Ascending aorta (tissue), 2 donors: ENCODE measurements at regions not wholly inside any gene's neighbourhood (a gene's known extent, or its start where the extent isn't known, plus 50 kb on each side); places are given as distances from the start of the nearest gene placed in this dataset.

Source experiments
- DNase-seq, 2 donors: peaks; one replicate each; pipeline ENCODE4 v3.0.0-alpha.2; 2019; ENCODE audit warnings: low spot score in 2 of 2
- H3K27ac ChIP-seq, 2 donors: fragments of 200-600 bp; sonication (generic); one replicate each; pipeline ENCODE4 v1.5.1; 2016 to 2017; ENCODE audit warnings: mild to moderate bottlenecking in 1 of 2
- H3K27me3 ChIP-seq: fragments of 200-600 bp; sonication (generic); one replicate; pipeline ENCODE4 v1.5.1; 2017
- H3K36me3 ChIP-seq, 2 donors: fragments of 200-600 bp; sonication (generic); one replicate each; pipeline ENCODE4 v1.5.1; 2016
- H3K4me1 ChIP-seq, 2 donors: fragments of 200-600 bp; sonication (generic); one replicate each; pipeline ENCODE4 v1.5.1; 2016 to 2017; ENCODE audit warnings: mild to moderate bottlenecking in 1 of 2
- H3K4me3 ChIP-seq, 2 donors: fragments of 200-600 bp; sonication (generic); one replicate each; pipeline ENCODE4 v1.5.1; 2016 to 2017; ENCODE audit warnings: mild to moderate bottlenecking in 1 of 2
- H3K9me3 ChIP-seq, 2 donors: fragments of 200-600 bp; sonication (generic); one replicate each; pipeline ENCODE4 v1.5.1; 2016
- intact Hi-C: fragments of 100-400 bp; cut with DNase I; formaldehyde crosslinking; loops from one replicate; pipeline ENCODE4 v1.15.1; 2023
- TF ChIP-seq, protein P1 (sequence below), 3 experiments: fragments of 200-600 bp in 2 of 3; fragments of 450-650 bp in 1 of 3; sonication (generic) in 2 of 3; IDR thresholded peaks; one replicate each; pipeline ENCODE4 v1.5.1; 2016 to 2019; ENCODE audit warnings: antibody characterized with exemption in 3 of 3, mild to moderate bottlenecking in 1 of 3, moderate library complexity in 1 of 3

DNA sequence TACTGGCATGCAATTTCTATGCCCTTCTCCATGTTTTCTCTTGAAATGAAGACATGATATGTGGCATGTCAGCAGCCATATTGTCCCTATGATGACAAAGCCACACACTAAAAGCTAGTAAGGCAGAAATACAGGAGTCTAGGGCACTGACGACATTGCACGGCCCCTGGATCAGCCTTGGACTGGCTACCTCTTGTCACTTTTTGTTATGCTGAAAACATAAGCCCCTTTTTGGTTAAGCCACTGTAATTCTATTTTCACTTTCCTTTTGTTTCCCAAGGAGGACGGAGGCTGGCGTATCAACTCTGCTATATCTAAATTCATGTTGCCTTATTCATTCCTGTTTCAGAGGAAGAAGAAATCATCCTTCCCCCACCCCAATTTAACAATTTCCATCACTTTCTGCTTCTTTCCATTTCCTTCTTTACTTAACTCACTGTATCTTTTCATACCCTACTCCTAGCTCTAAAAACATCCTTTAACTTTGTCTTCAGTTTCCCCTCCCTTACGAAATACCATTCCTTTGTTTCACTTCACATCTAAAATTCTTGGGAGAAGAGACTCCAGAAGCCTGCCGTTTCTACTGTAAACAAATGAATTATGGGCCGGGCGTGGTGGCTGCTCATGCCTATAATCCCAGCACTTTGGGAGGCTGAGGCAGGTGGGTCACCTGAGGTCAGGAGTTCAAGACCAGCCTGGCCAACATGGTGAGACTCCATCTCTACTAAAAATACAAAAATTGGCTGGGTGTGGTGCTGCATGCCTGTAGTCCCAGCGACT is 364.1 kb downstream of the PCNX1 start:
- intact Hi-C loops, result no loop called here
- Histone ChIP-seq H3K4me1 (no peaks in the 10 kb centered on the region), H3K36me3 (no peaks in the 10 kb centered on the region), H3K27ac (no peak overlapping the region), H3K4me3 (no peak overlapping the region), H3K9me3 (no peaks in the 10 kb centered on the region), H3K27me3 (no peaks in the 10 kb centered on the region)
- no peak for DNase-seq
- TF ChIP-seq, protein P1, sequence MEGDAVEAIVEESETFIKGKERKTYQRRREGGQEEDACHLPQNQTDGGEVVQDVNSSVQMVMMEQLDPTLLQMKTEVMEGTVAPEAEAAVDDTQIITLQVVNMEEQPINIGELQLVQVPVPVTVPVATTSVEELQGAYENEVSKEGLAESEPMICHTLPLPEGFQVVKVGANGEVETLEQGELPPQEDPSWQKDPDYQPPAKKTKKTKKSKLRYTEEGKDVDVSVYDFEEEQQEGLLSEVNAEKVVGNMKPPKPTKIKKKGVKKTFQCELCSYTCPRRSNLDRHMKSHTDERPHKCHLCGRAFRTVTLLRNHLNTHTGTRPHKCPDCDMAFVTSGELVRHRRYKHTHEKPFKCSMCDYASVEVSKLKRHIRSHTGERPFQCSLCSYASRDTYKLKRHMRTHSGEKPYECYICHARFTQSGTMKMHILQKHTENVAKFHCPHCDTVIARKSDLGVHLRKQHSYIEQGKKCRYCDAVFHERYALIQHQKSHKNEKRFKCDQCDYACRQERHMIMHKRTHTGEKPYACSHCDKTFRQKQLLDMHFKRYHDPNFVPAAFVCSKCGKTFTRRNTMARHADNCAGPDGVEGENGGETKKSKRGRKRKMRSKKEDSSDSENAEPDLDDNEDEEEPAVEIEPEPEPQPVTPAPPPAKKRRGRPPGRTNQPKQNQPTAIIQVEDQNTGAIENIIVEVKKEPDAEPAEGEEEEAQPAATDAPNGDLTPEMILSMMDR (IDR thresholded peaks at IDR 0.05), result no peak

DNA sequence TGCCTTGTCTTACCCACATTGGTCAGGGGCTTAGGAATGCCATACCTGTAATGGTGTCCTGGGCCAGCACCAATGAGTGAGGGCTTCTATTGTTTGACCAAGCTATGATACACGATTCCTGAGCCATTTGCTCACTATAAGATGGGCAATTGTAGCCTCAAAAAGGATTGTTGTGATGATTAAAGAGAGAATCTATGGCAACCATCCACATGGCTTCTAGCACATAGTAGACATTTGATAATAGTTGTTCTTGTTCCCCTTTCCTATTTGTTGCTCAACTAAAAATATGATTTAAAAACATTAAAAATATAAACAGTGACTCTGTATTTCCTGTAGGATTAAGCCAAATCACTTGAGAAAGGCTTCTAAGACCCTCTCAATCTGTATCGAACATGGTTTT is 366.1 kb downstream of the PCNX1 start:
- no peaks in the 10 kb centered on the region for H3K9me3 ChIP-seq
- no peaks in the 10 kb centered on the region for H3K36me3 ChIP-seq
- H3K4me3 ChIP-seq, result no peak overlapping the region
- H3K27ac ChIP-seq, result no peak overlapping the region
- H3K4me1 ChIP-seq, result no peaks in the 10 kb centered on the region
- no peaks in the 10 kb centered on the region for H3K27me3 ChIP-seq
- intact Hi-C loops, result no loop called here
- TF ChIP-seq, protein P1 (IDR thresholded peaks at IDR 0.05), result no peak
- no peak for DNase-seq

DNA sequence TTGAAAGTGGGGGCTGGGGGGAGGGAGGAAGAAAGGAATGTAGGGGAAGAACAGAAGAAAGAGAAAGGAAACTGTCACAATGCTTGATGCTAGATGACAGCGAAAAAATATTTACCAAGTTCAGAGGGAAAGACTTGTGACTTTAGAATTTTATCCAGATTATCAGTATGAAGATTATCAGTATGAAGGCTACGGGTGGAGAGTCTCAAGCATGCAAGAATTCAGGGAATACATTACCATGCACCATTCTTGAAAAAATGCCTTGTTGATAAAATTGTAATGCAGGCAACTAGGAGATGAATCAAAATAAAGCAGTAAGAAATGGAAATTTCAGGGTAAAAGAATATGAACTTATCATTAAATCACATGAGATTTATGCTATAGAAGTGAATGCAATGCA is 376.8 kb downstream of the PCNX1 start:
- H3K36me3 ChIP-seq, result no peaks in the 10 kb centered on the region
- H3K27me3 ChIP-seq, result no peaks in the 10 kb centered on the region
- peaks cover 0 to 6% of the 10 kb centered on the region in 2 donors for H3K9me3 ChIP-seq
- no peak overlapping the region for H3K27ac ChIP-seq
- TF ChIP-seq, protein P1 (IDR thresholded peaks at IDR 0.05), result no peak
- no peaks in the 10 kb centered on the region for H3K4me1 ChIP-seq
- no peak overlapping the region for H3K4me3 ChIP-seq
- intact Hi-C loops, result no loop called here
- no peak for DNase-seq

DNA sequence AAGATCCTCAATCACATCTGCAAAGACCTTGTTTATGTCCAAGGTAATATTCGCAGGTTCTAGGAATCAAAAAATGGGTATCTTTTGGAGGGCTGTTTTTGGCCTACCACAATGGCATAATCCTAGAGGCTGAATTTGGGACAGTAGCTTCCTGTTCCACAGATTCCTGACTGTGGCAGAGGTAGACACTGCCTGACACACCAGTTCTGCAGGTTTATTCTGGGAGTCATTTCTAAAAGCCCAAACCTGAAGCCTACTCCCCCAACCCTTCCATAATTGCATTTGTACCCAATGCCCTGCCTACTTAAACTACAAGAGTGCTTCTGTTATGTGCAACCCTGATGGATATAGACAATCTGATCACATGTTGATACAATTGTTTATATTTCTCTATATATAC is 378.9 kb downstream of the PCNX1 start:
- Histone ChIP-seq H3K27ac (no peak overlapping the region), H3K4me3 (no peak overlapping the region), H3K27me3 (no peaks in the 10 kb centered on the region), H3K9me3 (peaks cover 0 to 6% of the 10 kb centered on the region in 2 donors), H3K36me3 (no peaks in the 10 kb centered on the region), H3K4me1 (peaks cover 0 to 4% of the 10 kb centered on the region in 2 donors)
- intact Hi-C loops, result no loop called here
- DNase-seq, result no peak
- TF ChIP-seq, protein P1 (IDR thresholded peaks at IDR 0.05), result no peak

DNA sequence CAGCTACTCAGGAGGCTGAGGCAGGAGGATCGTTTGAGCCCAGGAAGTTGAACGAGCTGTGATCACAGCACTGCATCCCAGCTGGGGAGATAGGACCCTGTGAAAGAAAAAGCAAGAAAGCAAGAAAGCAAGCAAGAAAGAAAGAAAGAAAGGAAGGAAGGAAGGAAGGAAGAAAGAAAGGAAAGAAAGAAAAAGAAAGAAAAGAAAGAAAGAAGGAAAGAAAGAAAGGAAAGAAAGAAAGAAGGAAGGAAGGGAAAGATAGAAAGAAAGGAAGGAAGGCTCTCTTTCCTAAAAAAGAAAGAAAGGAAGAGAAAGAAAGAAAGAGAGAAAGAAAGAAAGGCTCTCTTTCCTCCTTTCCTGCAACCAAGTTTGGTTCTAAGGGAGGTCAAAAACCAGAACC is 380.3 kb downstream of the PCNX1 start:
- Histone ChIP-seq H3K27ac (no peak overlapping the region), H3K4me1 (peaks cover 0 to 4% of the 10 kb centered on the region in 2 donors), H3K36me3 (no peaks in the 10 kb centered on the region), H3K27me3 (no peaks in the 10 kb centered on the region), H3K9me3 (peaks cover 0 to 6% of the 10 kb centered on the region in 2 donors), H3K4me3 (no peak overlapping the region)
- intact Hi-C loops, result no loop called here
- no peak for DNase-seq
- TF ChIP-seq, protein P1 (IDR thresholded peaks at IDR 0.05), result no peak
